PFSK-1 (cell line): ENCODE measurements at regions not wholly inside any gene's neighbourhood (a gene's known extent, or its start where the extent isn't known, plus 50 kb on each side); places are given as distances from the start of the nearest gene placed in this dataset.

Experiments
- FOXP2 ChIP-seq: optimal IDR thresholded peaks from 2 replicates; pipeline ENCODE3; 2011; ENCODE audit warnings: borderline replicate concordance, control low read depth, inconsistent platforms; ENCODE audit not compliant: insufficient read depth; ENCODE audit errors: extremely low read length, extremely low read depth
- POLR2AphosphoS5 ChIP-seq: IDR thresholded peaks from 2 replicates; pipeline ENCODE4 v1.6.1; 2012; ENCODE audit warnings: low read depth, mild to moderate bottlenecking, control low read depth, low read length, moderate library complexity
- SIN3A ChIP-seq: IDR thresholded peaks from 2 replicates; pipeline ENCODE4 v1.6.1; 2012; ENCODE audit warnings: mild to moderate bottlenecking, low read length, moderate library complexity, borderline replicate concordance; ENCODE audit not compliant: insufficient read depth
- TF ChIP-seq, protein P1 (sequence below), 2 experiments: IDR thresholded peaks; 2 replicates each; pipeline versions ENCODE4 v1.6.1 to v1.8.0; 2011 to 2012; ENCODE audit warnings: low read depth in 2 of 2, low read length in 2 of 2, control low read depth in 1 of 2, inconsistent platforms in 1 of 2, mild to moderate bottlenecking in 1 of 2, moderate library complexity in 1 of 2; ENCODE audit not compliant: insufficient read depth in 1 of 2

DNA sequence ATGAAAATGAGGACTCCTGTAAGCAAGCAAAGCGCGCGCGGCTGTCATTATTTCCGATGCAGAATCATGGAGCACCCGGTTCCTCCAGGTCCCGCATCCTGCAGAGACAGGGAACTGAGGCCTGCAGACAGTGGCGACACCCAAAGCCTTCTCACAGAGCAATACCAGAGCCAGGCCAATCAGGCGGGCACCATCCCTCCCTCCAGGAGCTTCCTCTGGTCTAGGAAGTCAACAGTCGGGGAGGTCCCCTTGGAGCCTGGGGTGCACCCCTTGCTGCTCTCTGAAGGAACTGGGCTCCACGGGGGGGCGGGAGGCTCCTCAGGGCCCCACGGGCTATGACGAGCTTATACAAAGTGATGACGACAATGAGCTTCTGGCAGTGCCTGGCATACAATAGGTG lies 60.3 kb upstream of the HPCAL1 start:
- TF ChIP-seq POLR2AphosphoS5: no peak
- TF ChIP-seq, protein P1, sequence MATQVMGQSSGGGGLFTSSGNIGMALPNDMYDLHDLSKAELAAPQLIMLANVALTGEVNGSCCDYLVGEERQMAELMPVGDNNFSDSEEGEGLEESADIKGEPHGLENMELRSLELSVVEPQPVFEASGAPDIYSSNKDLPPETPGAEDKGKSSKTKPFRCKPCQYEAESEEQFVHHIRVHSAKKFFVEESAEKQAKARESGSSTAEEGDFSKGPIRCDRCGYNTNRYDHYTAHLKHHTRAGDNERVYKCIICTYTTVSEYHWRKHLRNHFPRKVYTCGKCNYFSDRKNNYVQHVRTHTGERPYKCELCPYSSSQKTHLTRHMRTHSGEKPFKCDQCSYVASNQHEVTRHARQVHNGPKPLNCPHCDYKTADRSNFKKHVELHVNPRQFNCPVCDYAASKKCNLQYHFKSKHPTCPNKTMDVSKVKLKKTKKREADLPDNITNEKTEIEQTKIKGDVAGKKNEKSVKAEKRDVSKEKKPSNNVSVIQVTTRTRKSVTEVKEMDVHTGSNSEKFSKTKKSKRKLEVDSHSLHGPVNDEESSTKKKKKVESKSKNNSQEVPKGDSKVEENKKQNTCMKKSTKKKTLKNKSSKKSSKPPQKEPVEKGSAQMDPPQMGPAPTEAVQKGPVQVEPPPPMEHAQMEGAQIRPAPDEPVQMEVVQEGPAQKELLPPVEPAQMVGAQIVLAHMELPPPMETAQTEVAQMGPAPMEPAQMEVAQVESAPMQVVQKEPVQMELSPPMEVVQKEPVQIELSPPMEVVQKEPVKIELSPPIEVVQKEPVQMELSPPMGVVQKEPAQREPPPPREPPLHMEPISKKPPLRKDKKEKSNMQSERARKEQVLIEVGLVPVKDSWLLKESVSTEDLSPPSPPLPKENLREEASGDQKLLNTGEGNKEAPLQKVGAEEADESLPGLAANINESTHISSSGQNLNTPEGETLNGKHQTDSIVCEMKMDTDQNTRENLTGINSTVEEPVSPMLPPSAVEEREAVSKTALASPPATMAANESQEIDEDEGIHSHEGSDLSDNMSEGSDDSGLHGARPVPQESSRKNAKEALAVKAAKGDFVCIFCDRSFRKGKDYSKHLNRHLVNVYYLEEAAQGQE (IDR thresholded peaks at IDR 0.05; ENCODE audit: insufficient read depth in 1 of 2, low read depth in 2 of 2, low read length in 2 of 2): no peak
- no peak for TF ChIP-seq SIN3A
- TF ChIP-seq FOXP2: no peak
